Endometrium (tissue), 2 donors: ENCODE measurements at regions not wholly inside any gene's neighbourhood (a gene's known extent, or its start where the extent isn't known, plus 50 kb on each side); places are given as distances from the start of the nearest gene placed in this dataset.
"Not testable (repeated sequence)": the region's sequence is repeated elsewhere in the genome, so short reads cannot be mapped to it uniquely, and the experiment has no call there.

ENCODE experiments used
- FAIRE-seq: peaks from 2 replicates; lab custom pipeline; 2012; peaks lifted over from hg19 to GRCh38; lab: Jason Lieb, UNC
- donor health status: control.
- donor health status: control.

DNA sequence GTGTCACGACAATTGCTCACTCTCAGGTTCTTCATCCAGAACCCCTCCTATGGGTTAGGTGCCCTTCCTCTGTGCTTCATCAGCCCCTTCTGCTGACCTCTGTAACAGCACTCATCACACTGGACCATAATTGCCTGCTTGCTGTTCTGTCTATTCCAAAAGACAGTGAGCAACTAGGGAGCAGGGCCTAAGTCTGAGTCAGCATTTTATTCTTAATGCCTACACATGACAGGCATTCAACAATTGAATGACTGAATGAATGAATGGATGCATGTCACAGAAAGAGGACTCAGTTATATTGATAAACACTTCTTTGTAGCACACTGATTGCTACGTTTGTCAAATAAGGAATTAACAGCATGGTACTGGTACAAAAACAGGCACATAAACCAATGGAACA lies 317.0 kb downstream of the ZIC3 start:
- no peak for FAIRE-seq

DNA sequence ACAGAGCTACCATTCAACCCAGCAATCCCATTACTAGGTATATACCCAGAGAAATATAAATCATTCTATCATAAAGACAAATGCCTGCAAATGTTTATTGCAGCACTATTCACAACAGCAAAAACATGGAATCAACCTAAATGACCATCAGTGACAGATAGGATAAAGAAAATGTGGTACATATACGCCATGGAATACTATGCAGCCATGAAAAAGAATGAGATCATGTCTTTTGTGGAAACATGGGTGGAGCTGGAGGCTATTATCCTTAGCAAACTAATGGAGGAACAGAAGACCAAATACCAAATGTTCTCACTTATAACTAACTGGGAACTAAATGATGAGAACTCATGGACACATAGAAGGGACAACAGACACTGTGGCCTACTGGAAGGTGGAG lies 318.9 kb downstream of the ZIC3 start:
- not testable (repeated sequence) for FAIRE-seq

DNA sequence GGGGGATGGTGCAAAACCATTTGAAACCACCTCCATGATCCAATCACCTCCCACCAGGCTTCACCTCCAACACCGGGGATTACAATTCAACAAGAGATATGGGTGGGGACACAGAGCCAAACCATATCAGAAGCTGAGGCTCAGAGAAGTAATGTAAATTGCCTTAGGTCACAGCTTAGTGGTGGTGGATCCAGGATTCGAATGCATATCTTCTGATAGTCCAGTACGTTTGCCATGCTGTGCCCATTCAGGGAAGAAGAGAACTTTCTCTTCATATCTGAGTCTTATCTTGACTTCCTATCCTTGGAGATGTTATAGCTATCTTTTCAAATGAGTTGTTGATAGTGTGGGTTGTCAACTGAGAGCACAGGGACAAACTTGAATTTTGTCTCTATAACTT lies 325.5 kb downstream of the ZIC3 start:
- no peak for FAIRE-seq

DNA sequence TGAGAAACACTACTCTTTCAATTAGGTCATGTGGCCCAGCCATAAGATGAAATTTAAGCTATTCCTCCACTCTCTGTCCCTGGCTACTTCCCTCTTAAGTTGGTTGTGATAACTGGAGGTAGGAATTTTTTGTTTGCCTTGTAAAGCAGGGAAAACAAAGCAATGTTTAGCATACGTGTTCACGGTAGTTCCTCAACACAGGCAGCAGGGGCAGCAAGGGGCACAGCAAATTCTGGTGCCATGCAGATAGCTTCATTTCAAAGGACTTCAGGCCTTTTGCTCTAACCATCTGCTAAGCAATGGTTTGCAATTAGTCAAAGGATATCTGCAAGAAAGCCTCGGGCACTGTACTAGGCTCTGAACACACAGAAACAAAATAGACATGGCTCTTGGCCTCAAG lies 330.2 kb downstream of the ZIC3 start:
- no peak for FAIRE-seq

DNA sequence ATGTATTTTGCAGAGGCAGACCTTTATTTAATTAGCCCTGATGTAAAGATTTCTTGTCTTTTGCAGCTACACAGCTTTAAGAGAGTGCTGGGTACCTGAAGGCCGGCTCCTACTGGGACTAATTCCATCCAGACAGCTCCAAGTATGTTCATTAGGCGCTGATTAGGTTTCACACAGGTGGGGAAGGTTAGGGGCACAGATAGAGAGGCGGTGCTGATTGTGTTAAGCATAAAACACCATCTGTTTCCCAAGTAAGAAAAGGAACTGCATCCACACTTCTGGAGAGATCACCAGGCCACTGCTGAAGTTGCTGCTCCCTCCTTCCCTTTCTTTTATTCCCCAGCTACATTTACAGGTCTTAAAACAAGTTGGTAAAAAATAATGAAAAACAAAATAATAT lies 349.5 kb downstream of the ZIC3 start:
- no peak for FAIRE-seq

DNA sequence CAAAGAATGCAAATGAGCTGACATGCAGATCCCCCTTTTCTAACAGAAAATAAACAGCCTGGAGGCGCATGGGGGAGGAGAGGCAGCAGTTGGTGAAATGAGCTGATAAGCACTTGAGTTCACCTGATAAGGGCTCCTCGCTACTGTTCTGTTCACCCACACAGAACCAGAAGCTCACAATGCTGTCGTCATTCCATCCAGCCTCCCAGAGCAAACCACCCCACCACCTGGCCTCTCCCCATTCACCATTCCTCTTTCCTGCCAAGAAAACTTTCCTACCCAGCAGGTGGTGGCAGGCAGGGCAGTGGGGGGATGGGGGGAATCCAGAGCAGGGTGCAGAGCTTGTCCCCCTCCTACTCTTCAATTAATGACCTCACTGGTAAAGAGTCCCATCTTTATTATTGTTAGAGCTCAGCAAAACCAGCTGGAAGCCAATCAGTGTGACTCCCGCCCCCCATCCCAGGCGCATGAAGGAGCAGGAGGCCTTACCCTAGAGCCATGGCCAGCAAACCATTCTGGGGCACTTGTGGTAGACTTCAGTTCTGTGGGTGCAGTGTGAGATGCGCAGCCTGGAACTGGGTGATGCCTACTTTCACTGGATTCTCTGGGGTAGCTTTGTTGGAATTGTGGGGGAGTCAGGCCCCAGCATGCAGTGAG lies 350.3 kb downstream of the ZIC3 start:
- no peak for FAIRE-seq

DNA sequence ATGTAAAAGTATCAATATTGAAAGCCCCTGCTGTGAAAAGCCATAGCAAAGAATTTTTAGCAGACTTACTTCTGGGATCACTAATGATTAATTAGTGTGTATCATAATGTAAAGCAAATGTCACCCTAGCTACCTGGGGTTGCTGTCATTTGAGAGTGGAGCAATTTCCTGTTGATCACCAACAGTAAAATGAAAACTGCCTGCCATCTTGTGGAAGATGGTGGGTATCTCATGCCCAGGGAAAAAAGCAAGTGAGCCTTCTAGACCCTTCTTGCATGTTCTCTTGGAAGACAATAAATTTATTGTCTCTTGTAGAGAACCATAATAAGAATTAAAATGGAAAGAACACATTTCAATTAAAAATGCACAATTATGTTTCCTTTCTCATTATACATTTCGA lies 360.2 kb downstream of the ZIC3 start:
- no peak for FAIRE-seq

DNA sequence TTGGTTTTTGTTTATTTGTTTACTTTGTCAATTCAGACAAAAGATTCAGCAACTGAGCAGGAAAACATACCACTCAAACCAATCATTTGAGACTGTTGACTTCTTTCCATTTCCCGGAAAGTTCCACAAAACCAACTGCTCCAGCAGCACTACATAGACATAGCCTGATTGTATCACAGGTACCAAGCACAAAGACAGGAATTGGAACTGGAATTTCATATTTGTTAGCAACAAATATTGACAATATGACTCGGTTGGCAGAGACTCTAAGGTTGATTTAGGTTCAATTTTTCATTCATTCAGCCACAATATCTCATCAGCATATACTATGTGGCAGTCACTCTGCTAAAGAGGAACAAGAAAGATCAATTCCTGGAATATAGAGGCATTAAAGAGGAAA lies 364.0 kb downstream of the ZIC3 start:
- no peak for FAIRE-seq

DNA sequence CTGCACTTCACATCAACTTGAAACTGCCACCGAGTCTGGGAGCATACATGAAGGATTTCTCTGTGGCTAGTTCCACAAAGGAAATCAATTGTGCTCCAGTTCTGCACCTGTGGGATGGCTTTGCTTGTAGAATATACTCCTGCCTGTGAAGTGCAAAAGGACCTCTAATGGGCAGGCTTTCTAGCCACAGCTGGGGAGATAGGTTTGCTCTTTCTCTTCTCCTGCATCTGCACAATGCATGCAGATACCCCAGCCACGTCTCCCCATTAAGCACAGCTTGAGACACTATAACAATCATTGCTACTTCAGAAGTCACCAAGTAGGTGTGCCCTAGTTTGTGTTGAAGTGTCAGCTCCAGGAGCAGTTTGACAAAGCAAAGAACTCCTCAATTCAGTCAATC lies 364.6 kb downstream of the ZIC3 start:
- FAIRE-seq: no peak

DNA sequence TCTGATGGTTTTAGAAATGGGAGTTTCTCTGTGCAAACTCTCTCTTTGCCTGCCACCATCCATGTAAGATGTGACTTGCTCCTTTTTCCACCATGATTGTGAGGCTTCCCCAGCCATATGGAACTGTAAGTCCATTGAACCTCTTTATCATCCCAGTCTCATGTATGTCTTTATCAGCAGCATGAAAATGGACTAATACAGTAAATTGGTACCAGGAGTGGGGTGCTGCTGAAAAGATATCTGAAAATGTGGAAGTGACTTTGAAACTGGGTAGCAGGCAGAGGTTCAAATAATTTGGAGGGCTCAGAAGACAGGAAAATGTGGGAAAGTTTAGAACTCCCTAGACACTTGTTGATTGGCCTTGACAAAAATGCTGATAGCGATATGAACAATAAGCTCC lies 368.3 kb downstream of the ZIC3 start:
- FAIRE-seq: not testable (repeated sequence)

DNA sequence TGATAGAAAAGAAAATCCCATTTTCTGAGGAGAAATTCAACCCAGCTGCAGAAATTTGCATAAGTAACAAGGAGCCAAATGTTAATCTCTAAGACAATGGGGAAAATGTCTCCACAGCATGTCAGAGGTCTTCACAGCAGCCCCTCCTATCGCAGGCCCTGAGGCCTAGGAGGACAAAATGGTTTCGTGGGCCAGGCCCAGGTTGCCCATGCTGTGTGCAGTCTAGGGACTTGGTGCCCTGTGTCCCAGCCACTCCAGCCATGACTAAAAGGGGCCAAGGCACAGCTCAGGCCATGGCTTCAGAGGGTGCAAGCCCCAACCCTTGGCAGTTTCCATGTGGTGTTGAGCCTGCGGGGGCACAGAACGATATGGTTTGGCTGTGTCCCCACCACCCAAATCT lies 369.0 kb downstream of the ZIC3 start:
- FAIRE-seq: not testable (repeated sequence)

DNA sequence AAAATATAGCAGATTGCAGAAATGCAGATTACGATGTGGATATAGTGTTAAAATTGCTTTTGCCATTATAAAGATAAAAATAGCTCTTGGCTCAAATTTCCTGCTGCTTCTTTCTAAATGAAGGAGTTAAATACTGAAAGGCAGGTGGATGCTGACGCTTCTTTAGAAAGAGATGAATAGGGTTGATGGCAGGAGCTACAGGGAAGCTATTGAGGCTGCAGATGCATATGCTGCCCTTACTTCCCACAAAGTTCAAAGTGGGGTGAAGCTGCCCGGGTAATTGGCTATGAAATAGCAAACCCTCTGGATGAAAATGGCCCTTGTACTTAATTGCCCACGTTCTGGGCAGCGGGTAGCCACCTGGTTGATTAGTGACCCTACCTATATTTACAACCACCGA lies 379.5 kb downstream of the ZIC3 start:
- FAIRE-seq: no peak

DNA sequence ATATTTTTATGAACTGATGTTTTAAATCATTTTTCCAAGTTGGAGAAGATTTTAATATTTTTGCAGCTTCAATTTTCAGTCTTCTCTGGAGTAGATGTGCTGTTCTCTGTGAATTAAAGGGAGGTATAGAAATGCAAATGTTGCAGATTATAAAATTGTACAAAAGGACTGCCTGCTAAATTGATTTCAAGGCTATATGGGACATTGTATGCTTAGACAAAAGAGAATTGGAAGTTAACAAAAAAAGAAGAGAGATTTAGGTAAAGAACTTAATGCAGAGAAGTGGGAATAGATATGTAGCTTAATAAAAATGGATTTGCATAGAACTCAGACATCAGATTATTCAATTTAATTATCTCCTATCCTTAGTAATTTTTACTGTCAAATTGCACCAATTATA lies 403.3 kb downstream of the ZIC3 start:
- no peak for FAIRE-seq

DNA sequence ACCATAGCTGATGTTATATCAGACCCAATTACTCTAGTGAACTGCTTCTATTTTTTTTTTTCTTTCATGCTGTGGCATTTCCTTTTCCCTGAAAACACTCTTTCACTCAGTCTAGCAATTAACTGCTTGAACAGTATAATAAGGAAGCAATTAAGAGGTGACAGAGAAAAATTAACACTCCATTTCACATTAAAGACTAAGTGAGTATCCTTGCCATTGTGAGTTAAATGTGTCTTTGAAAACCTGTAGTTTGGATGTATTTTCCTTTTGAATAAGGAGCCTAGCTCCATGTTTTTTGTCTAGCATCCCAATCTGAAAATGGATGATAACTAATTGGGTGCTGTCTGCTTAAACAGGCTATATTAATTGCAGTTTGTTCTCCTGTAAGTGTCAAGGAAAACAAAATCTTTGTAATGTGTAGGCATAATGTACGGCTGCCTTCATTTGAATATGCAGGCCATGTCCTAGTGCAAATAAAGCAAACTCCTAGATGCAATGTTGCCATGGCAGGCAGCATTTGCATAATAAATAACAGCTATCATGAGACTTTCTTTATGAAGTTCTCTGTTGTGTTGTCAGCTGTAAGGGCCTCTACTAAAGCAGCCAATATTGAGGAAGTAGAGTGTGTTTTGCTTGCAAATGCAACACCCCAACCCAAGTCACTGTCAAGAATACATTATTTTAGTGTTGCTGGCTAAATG lies 416.7 kb downstream of the ZIC3 start:
- FAIRE-seq: no peak

DNA sequence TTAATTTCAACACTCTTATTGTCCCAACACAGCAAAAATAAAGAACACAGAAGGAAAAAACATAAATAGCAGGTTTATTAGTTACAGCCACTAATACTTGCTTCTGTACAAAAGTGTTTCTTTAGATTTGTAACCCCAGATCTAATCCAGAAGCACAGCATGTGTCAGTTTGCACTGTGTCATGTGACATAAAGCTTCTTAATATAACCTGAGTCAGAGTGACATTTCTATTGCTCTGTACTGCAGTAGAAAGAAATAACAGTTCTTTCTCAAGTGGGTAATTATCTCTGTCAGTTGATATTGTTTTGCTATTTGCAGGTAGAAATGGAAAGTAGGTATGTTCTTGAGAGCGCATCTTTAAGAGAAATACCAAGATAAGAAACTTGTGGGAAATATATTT lies 422.5 kb downstream of the ZIC3 start:
- no peak for FAIRE-seq

DNA sequence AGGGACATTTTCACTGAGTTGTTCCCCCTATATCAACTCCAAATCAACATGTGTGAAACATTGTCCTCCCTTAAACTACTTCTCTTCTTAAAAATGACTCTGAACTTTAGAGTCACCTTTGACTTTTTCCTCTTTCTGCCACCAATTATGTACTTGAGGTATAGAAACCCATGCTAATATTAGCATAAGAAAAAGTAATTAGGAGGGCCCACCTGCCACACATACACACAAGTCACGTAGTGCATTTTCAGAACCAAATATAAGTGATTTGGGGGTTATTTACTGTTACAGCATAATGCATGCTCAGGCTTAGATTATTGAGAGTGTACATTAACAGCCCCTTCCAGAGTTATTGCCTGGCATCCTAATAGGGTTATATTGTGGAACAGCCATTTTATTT lies 432.7 kb downstream of the ZIC3 start:
- FAIRE-seq: no peak

DNA sequence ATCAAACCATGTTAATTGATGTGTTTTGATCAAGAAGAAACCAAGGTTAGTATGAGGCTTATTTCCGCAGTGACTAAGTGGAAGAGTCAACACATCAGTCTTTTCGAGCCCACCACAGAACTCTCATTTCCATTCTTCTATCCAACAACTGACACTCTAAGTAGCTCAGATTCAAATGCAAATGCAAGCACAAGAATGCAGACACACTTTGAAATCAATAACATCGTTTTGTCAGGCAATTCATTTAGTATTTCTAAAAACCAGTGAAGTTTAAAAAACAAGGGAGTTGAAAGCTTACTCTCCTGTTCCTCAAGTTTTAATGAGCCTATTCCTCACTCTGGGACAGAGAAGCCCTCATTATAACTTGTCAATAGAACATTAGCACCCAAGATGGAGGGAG lies 433.1 kb downstream of the ZIC3 start:
- FAIRE-seq: no peak

DNA sequence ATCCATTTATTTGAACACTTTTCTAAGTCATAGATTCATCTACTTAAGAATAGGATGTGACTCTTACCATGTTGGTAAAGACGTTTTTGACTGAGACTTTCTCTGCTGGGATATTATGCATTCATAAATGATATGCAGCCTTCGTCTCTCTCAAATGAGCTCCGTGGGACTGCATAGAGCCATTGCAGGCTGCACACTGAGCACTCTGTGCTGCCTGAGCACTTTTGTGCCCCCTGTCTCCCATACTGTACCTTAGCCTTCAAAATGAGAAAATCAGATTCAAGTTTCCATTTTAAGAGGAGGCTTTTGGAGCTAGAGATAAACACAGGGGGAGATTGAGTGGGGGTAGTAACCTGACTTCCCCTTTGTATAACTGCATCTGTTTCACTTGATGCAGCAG lies 433.6 kb downstream of the ZIC3 start:
- no peak for FAIRE-seq

DNA sequence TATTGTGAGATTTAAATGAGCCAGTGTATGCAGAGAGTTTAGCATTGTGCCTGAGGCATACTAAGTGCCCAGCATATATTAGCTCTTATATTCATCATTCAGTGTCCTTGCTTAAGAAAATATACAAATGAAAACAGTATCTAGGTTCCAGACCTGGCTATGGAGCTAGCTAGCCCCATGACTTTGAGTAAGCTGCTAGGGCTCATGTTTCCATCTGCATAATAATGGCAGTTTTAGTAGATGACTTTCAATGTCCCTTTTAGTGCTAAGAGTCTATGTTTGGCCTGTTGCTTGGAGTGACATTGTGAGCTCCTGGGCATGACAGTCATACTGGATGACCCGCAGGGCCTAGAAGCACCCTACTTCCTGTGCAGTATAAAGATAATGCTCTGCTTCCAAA lies 435.3 kb downstream of the ZIC3 start:
- no peak for FAIRE-seq

DNA sequence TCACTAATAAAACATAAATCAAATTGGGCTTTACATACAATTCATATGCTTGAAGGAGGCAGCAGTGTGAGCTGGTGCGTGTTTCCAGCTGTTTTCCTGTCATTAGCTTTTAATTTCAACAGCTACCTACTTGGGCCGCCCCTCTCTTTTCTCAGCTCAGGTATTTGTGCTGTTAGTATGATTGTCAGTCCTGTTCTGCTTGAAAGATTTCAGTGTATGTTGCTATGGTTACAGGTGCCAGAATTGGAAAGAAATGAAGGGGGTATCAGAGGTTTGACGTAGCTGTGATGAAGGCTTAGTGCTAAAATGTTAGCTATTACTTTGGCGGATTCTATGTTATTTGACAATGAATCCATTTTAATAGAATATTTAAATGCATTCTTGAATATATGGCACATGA lies 440.3 kb downstream of the ZIC3 start:
- no peak for FAIRE-seq

DNA sequence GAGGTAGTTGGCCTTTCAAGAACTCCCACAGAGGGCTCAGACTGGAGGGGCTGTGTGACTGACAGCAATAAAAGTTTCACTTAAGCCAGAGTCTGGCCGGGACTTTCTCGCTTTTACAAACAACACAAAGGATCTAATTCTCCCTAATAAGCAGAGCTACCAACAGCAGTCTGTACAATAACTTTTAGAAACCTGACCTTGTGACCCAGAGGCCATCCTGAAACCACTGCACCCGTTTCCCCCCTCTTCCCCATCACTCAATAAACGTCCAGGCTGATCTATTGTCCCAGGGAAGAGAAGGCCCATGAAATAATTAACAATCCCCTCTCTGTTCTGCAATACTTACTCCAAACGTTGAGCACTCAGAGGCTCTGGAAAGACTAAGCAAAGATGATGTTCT lies 442.4 kb downstream of the ZIC3 start:
- no peak for FAIRE-seq

DNA sequence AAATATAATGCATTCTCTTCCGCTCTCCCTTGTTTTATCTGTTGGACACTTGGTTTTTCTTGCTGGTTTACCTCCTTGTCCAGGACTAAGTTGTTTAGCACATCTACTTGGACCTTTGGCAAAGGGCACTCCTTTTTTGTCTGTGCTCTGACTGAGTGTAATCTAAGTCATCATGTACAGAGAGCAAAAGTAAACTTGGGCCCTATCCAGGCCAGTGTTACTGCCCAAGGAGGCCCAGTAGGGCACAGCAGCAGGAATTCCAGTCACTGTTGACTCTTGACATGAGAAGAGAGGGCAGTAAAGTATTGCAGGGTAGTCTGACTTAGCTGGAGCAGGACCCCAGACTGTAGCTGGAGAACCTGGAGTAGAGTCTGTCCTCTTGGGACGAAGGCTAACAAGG lies 445.5 kb downstream of the ZIC3 start:
- FAIRE-seq: no peak

DNA sequence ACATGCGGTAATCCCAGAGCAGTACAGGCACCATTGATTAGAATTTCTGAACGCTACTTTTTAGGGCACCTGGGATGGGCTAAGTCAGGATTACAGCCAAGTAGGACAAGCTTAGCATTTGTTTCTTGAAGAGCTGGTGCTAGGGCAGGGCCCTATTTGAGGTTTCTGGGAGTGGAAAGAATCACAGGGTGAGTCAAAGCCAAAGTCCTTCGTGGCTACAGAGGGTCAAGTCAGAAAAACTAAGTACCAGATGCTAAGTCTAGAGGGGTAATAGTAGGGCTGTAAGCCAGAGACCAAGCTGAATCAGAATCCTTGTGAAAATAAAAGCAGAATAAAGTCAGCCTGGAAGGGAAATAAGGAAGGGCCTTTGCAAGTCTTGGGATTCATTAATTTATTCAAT lies 448.6 kb downstream of the ZIC3 start:
- no peak for FAIRE-seq

DNA sequence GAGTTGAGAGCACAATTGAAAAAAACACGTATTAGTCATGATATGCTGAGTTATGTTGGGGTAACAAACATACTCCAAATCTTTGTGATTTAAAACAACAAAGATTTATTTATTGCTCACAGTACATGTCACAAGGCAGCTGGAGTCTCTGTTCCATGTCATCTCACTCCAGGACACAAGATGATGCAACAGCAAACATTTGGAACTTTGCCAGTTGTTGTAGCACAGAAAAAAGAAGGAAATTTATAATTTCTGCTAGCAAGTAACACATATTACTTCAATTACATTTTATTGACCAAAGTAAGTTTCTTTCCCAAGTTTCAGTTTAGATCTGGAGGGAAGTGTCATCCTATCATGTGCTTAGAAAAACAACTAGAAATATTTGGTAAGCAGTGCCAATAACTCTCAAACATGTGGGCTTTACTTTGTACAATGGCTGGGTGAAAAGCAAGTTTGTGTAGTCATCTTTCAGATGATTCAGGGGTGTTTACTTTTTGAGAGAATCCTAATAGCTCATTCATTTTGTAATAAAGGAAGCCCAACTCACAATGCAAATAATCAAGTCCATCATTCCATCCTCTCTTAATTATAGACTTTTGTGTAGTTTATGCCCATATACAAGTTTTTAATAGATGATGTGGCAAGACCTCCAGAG lies 452.3 kb downstream of the ZIC3 start:
- peak; percentile 15 for FAIRE-seq
